ENCODE measurements at regions not wholly inside any gene's neighbourhood (a gene's known extent, or its start where the extent isn't known, plus 50 kb on each side); places are given as distances from the start of the nearest gene placed in this dataset.

- DNase-seq, result no peak
These were observed 720.8 kb downstream of the UQCRFS1 start for GRCh38 chr19:28492201-28492600.

GRCh38 chr19:28489776-28490175 lies 723.2 kb downstream of the UQCRFS1 start:
- no peak for DNase-seq

- no peak for DNase-seq
These were observed 723.8 kb downstream of the UQCRFS1 start for GRCh38 chr19:28489126-28489660.

GRCh38 chr19:28487999-28488398 lies 725.0 kb downstream of the UQCRFS1 start:
- DNase-seq, result no peak

- DNase-seq, result no peak
These were observed 726.0 kb downstream of the UQCRFS1 start for GRCh38 chr19:28486926-28487325.

GRCh38 chr19:28486473-28486872 lies 726.5 kb downstream of the UQCRFS1 start:
- no peak for DNase-seq

GRCh38 chr19:28485292-28485691 lies 727.7 kb downstream of the UQCRFS1 start:
- peak in 1 of 56 donors; percentile 9 for DNase-seq

GRCh38 chr19:28483197-28483596 lies 729.8 kb downstream of the UQCRFS1 start:
- no peak for DNase-seq

GRCh38 chr19:28482221-28482620 lies 730.7 kb downstream of the UQCRFS1 start:
- DNase-seq, result no peak

- DNase-seq, result no peak
These were observed 731.3 kb downstream of the UQCRFS1 start for GRCh38 chr19:28481674-28482073.

- DNase-seq, result no peak
These were observed 737.4 kb downstream of the UQCRFS1 start for GRCh38 chr19:28475525-28475924.

GRCh38 chr19:28472843-28473242 lies 740.1 kb downstream of the UQCRFS1 start:
- no peak for DNase-seq

GRCh38 chr19:28471731-28472510 lies 741.0 kb downstream of the UQCRFS1 start:
- DNase-seq, result no peak

GRCh38 chr19:28469544-28469943 lies 743.4 kb downstream of the UQCRFS1 start:
- no peak for DNase-seq

GRCh38 chr19:28468701-28469459 lies 744.1 kb downstream of the UQCRFS1 start:
- DNase-seq, result peak in 7 of 56 donors; percentile 4 to 14 (median 9)

GRCh38 chr19:28466107-28467045 lies 746.6 kb downstream of the UQCRFS1 start:
- peak in 22 of 56 donors; percentile 3 to 65 (median 18) for DNase-seq

GRCh38 chr19:28465371-28466086 lies 747.4 kb downstream of the UQCRFS1 start:
- DNase-seq, result no peak

GRCh38 chr19:28463493-28464053 lies 749.4 kb downstream of the UQCRFS1 start:
- no peak for DNase-seq

GRCh38 chr19:28457620-28458019 lies 755.3 kb downstream of the UQCRFS1 start:
- DNase-seq, result no peak

- no peak for DNase-seq
These were observed 756.1 kb downstream of the UQCRFS1 start for GRCh38 chr19:28456708-28457320.

All from amygdala (tissue), 56 donors.